ENCODE measurements at regions not wholly inside any gene's neighbourhood (a gene's known extent, or its start where the extent isn't known, plus 50 kb on each side); places are given as distances from the start of the nearest gene placed in this dataset.
A peak's percentile ranks its signal among the peaks of the same experiment; 100 is the strongest.

GRCh38 chr5:142514196-142514595 lies 171.7 kb downstream of the FGF1 start:
- DNase-seq (no peak), ATAC-seq (no peak)
- H3K27ac ChIP-seq: no peak overlapping the region
- H3K27me3 ChIP-seq: no peaks in the 10 kb centered on the region
- H3K4me3 ChIP-seq: no peak overlapping the region
- intact Hi-C loops (cut with DNase I): loop anchor here in 1 of 10 donors (2.0 kb wide), 1 partner anchor 61 kb away; no protein-coding TSS in a partner anchor
- H3K9me3 ChIP-seq: peaks cover 0 to 19% (median 1%) of the 10 kb centered on the region in 12 donors
- TF ChIP-seq CTCF (IDR thresholded peaks at IDR 0.05): no peak
- TF ChIP-seq POLR2A (IDR thresholded peaks at IDR 0.05): no peak
- H3K36me3 ChIP-seq: no peaks in the 10 kb centered on the region
- 82 to 92% (median 87%) methylated on average over 3 of the region's 3 CpGs for WGBS, 4 donors
- peaks cover 0 to 24% (median 3%) of the 10 kb centered on the region in 12 donors for H3K4me1 ChIP-seq

GRCh38 chr5:142512043-142513042 lies 173.5 kb downstream of the FGF1 start:
- ATAC-seq: peak in 3 of 4 donors; percentile 50 to 88 (median 78)
- Histone ChIP-seq H3K36me3 (no peaks in the 10 kb centered on the region), H3K27ac (peak overlapping the region in 3 of 12 donors; percentile 13 to 31 (median 30)), H3K4me3 (no peak overlapping the region), H3K27me3 (no peaks in the 10 kb centered on the region), H3K4me1 (peaks cover 0 to 37% (median 14%) of the 10 kb centered on the region in 12 donors), H3K9me3 (peaks cover 0 to 17% (median 1%) of the 10 kb centered on the region in 12 donors)
- peak in 2 of 5 donors; percentile 38 to 45 for DNase-seq
- no peak for TF ChIP-seq POLR2A (IDR thresholded peaks at IDR 0.05)
- no peak for TF ChIP-seq CTCF (IDR thresholded peaks at IDR 0.05)
- WGBS, 4 donors: 83 to 89% (median 85%) methylated on average over 16 of the region's 16 CpGs
- intact Hi-C loops (cut with DNase I): no loop called here

GRCh38 chr5:142511358-142511757 lies 174.5 kb downstream of the FGF1 start:
- DNase-seq (no peak), ATAC-seq (no peak)
- H3K4me3 ChIP-seq: no peak overlapping the region
- H3K27me3 ChIP-seq: no peaks in the 10 kb centered on the region
- 98 to 100% (median 99%) methylated on average over 2 of the region's 2 CpGs for whole genome bisulfite sequencing, 4 donors
- peak overlapping the region in 1 of 12 donors; percentile 28 for H3K27ac ChIP-seq
- intact Hi-C loops (cut with DNase I): no loop called here
- peaks cover 0 to 37% (median 14%) of the 10 kb centered on the region in 12 donors for H3K4me1 ChIP-seq
- H3K36me3 ChIP-seq: no peaks in the 10 kb centered on the region
- H3K9me3 ChIP-seq: peaks cover 0 to 7% (median 0%) of the 10 kb centered on the region in 12 donors
- no peak for TF ChIP-seq POLR2A (IDR thresholded peaks at IDR 0.05)
- TF ChIP-seq CTCF (IDR thresholded peaks at IDR 0.05): no peak

GRCh38 chr5:142509026-142509425 lies 176.9 kb downstream of the FGF1 start:
- WGBS, 4 donors: 60 to 77% (median 66%) methylated on average over 1 of the region's 1 CpG
- Histone ChIP-seq H3K4me3 (no peak overlapping the region), H3K4me1 (peaks cover 0 to 32% (median 13%) of the 10 kb centered on the region in 12 donors), H3K27ac (peak overlapping the region in 1 of 12 donors; percentile 27), H3K27me3 (no peaks in the 10 kb centered on the region), H3K9me3 (no peaks in the 10 kb centered on the region), H3K36me3 (no peaks in the 10 kb centered on the region)
- no peak for TF ChIP-seq CTCF (IDR thresholded peaks at IDR 0.05)
- no peak for TF ChIP-seq POLR2A (IDR thresholded peaks at IDR 0.05)
- ATAC-seq (no peak), DNase-seq (no peak)
- intact Hi-C loops (cut with DNase I): no loop called here

Measured in heart left ventricle (tissue), 16 donors.